HG03060 (cell line): ENCODE measurements at regions not wholly inside any gene's neighbourhood (a gene's known extent, or its start where the extent isn't known, plus 50 kb on each side); places are given as distances from the start of the nearest gene placed in this dataset.

Experiments used
- ATAC-seq: cut with Tn5 transposase; IDR thresholded peaks from one replicate; pipeline ENCODE4 v1.9.1; 2021; ENCODE audit warnings: low read depth, moderate number of reproducible peaks; ENCODE audit not compliant: unreplicated experiment

DNA sequence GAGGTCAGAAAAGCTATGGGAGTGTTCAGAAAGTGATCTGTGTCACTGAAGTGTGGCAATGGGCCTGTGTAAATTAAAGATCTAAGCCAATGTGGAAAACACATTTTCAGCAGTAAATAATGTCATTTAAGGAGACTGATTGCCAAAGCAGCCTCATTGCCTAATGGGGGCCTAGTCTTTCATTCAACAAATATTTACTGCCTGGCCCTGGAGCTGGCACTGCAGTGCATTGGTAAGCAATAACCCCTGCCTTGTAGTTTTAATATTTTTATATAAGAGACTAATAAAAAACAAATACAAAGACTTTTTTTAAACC, 326.6 kb downstream of the BTG1 start:
- no peak for ATAC-seq

DNA sequence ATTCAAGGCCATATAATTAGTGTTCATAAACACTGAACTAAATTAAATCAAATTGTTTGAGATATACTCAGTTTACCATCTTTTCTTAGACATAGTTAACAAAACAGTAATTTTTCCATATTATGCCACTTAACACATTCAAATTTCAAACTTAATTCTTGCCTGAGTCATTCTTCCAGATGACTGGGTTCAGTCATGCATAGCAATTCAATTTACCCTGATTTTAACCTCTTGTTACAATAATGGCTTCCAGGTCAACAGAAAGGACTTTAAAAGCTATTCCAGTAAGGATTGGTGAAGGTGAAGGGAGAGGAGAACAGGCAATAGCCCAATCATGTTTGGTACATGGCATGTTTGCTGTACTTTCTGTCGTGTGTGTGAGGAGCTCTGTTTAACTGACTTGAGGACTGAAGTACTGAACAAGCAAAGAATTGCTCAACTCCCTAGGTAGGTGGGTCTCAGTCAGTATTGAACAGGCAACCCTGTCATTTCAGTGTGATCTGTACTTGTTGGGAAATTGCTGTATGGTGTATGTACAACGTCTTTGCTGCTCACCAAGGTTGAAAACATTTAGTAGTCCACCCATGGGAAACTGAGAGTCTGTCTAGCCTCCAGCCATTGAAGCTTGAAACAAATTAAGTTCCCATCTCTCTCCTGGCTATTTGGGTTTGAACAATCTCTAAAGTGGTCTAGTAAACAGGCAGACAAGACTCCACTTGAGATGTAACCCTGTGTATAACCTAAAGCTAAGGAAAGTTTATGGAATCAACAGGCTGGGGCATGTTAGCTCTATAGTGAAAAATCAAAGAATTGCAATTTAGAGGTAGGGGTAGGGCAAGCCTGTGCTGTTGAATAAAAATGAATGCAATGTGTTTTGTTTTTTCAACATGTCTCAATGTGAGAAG, 327.2 kb downstream of the BTG1 start:
- ATAC-seq = no peak

DNA sequence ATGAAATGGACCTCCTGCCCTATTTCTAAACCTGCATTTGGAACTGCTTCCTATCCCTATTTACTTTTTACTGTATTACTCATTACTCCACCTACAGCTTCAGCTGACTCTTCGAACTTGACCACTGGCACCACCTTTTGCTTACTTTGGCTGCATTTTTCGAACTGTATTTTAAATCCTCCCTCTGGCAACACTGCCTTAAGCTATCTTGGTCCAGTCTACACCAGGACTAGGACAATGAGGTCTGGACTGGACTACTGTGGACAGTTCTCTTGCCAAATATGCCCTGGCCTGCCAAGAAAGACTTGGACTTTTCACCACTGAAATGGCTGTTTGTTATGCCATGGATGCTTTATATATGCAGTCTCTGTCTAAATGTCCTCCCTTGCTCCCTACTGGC, 328.1 kb downstream of the BTG1 start:
- ATAC-seq = no peak

DNA sequence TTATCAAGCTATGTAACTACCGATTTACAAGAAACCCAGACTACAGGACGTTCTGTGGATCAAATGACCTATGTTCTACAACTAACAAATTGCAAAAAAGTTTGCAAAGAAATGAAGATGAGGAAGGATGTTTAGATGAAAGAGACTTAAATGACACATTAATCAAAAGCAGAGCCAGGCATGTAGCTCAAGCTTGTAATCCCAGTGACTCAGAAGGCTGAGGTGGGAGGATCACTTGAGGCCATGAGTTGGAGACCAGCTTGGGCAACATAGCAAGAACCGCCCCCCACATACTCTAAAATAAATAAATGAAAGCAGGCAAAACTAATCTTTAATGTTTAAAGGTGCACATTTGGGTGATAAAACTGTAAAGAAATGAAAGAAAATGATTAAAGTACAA, 331.9 kb downstream of the BTG1 start:
- ATAC-seq = no peak

DNA sequence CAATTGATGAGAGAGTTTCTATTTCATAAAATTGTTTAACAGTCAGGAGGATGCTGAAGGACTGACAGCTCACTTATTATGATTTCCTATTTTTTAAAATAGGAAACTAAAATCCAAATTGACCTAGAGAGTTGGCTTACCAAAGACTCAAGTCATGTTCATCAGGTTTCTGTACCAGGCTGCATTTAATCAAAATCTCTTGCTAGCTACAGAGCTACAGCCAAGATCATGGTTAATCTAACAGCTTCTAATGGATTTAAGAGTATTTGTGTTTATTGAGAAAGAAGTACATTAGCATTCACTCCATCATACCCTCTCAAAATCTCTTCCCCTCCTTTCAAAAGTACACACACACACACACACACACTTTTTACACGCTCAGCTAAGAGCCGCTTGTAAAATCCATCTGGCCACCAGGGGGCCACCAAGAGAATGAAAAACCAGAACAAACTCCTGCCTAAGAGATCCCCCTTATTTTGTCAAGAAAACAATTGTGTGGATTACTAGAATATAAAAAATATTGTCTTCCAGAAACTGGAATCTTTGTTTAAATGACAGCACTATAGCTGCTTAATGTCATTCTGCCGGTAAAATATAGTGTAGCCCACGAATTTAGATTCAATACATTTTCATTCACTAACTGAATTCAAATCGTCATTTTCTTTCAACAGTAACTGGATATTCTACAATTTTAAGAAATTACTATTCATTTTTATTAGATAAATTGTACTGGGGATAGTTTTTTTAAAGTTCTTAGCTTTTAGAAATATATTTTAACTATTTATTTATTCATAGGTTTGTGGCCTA, 334.0 kb downstream of the BTG1 start:
- ATAC-seq = no peak

DNA sequence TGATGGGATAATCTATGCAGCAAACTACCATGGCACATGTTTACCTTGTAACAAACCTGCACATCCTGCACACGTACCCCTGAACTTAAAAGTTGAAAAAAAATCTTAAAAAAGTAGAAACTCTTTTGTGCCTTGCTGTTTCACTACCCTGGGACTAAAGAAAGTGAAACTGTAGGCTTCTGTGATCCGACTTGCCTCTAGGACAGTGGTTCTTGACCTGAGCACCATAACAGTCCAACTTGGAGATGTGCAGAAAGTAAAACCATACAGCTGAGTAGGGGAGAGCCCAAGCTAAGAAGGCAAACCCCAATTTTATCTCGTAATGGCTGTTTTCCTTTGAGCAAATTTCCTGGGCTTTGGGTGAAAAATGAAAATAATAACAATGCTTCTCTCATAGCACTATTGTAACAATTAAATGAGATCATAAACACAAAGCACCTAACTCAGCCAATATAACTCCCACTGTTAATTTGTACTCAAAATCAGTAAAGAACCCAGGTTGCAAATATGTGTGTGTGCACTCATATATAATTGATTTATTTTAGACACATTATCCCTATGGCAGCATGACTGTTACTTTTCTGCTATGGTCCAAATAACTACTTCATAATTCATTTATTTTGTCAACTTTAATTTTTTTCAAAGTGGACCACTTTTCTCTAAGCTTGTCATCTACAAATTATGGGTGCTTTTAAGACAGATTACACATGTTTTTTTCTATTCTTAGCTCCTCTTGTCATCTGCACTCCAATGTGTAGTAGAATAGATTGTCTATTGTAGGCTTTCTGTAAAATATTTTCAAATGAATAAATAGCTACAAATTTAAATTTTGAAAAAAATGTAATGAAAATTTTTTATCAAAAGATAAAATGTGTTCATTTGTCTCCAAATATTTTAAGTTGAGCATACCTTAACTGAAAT, 334.9 kb downstream of the BTG1 start:
- no peak for ATAC-seq

DNA sequence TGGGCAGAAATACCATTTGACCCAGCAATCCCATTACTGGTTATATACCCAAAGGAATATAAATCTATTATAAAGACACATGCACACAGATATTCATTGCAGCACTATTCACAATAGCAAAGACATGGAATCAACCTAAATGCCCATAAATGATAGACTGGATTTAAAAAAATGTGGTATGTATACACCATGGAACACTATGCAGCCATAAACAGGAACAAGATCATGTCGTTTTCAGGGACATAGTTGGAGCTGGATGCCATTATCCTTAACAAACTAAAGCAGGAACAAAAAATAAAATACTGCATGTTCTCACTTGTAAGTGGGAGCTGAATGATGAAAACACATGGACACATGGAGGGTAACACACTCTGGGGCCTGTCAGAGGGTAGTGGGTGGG, 335.6 kb downstream of the BTG1 start:
- no peak for ATAC-seq

DNA sequence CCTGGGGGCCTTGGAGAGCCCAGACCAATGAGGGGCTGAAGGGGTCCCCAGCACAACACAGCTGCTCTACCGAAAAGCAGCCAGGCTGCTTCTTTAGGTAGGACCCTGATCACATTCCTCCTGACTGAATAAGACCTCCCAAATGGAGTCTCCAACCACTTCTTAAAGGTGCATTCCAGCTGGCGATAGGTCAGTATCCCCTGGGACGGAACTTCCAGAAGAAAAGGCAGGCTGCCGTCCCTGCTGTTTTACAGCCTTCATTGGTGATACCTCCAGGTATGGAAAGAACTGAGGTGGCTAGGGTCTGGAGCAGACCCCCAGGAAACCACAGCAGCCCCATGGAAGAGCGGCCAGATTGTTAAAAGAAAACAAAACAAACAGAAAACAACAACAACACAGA, 340.6 kb downstream of the BTG1 start:
- ATAC-seq = no peak

DNA sequence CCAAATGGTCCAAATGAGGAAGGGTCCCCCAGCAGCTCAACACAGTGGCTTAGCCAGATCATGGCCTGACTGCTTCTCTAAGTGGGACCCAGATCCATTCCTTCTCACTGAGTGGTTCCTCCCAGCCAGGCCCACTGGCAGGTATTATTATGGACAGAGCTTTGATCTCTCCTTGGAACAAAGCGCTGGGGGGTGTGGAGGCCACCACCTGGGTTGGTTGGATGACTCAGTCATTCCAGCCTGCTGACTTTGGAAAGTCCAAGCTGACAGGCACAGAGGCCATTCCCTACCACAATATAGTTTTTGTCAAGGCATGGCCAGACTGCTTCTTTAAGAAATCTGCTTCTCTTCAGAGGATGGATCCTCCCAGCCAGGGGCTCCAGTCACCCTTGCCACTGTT, 341.1 kb downstream of the BTG1 start:
- no peak for ATAC-seq

DNA sequence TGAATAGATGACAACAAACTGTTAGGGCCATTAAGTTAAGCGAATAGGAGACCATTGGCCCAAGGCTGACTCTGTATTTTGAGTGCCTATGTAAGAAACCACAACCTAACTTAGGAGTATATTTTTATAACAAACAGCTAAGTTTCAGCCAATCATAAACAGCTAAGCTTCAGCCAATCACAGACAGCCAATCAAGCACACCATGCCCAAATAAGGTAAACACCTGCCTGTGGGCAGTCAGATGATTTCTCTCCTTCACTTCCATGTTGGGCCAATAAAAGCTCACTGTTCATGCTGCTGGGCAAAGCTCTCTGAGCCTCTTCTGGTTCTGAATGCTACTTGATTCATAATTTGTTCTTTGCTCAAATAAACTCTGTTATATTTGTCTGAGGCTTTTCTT, 344.6 kb downstream of the BTG1 start:
- no peak for ATAC-seq

DNA sequence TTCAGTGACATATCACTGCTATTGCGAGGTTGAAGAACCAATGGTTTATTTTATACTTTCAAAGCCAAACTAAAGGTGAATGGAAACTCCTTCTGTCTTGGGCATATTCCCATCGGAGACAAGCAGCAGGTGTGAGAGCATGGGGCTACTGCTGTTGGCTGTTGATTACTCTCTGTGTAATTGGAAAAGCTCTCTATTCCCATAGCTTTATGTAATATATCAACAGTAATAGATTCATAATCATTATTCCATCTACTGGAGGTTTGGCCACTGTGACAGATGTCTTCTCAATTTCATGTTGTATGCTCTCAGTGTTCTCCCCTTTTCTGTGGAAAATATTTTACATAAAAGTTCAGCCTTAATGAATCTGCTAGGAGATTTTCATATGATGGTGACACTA, 352.0 kb downstream of the BTG1 start:
- no peak for ATAC-seq

DNA sequence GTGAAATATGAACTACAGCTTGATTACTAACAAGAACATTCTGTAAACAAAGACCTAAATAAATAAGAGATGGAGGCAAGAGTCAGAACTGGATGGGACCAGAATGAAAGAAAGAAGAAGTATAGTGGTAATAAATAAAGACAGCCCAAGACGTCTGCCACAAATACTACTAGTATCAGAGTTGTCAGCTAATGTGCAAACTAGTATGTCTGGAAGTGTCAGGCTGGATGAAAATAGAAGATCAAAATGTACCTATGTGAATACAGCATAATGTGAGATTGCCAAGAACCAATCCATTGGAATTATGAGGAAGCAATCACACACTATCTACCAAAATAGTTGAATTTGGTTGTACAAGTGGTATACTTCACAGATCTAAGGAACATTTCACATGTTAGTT, 353.0 kb downstream of the BTG1 start:
- no peak for ATAC-seq

DNA sequence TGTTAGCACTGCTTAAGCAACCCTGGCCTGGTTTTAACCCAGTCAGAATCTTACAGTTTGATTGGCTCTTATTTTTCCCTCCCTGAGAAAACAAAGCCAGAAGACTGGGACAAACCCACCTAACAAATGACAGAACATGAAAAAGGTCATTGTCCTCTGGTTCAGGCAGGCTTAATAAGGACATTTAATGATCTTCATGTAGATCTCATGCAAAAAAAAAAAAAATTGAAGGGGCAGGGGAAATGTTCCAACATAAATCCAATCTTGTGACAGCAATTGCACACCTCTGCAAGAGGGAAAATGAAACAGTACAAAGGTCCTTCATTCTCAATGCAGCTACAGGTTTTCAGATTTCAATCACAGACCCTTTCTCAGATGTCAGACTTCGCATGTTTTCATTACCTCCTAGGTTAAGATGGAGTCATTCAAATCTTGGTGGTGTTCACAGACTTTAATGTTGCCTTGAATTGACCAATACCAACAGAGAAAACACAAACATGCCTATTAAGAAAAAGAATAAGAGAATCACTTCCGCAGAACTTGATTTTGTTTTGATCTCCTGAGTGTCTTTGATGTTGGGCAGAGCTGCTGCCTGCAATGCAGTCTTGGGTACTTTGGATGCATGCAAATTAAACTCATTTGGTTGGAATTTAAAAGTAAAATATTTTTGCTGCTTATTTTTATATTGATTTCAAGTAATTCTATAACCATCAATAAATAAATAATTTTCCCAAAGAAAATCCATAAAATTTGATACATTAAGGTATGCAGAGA, 359.0 kb downstream of the BTG1 start:
- no peak for ATAC-seq

DNA sequence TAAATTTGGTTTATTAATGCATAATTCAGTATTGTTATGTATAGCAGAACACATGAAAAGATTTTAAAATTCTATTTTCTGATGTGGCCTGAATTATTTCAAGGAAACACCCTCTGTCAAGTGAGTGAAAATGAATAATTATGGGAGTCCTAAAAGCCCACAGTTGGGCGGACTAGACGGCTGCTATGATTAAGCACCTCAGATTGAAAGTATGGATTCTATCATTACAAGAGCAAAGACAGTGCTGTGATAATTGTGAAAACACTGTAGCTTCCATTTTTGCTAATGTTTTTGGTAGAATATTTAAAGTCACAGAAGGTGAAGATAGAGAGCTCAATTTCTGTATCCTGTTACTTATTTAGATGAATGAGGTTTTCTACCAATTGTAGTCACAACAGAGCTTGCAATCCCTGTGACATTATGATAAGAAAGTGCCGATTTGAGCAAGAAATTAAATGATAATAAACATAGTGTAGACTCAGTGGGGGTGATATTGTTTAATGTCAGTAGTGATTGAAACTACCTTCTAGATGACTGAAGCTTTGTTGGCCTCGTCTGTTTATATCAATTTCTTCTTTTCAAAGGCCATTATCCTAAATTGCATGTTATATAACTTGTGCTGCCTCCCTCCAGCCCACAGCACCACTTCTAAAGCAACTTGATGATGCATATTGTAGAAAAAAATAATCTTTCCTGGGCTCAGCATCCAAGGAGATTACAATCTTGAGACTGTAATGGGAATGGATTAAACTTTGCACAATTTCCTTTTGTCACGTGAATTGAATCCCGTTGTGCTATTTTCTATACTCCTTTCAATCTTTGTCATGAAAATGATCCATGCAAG, 359.8 kb downstream of the BTG1 start:
- no peak for ATAC-seq

DNA sequence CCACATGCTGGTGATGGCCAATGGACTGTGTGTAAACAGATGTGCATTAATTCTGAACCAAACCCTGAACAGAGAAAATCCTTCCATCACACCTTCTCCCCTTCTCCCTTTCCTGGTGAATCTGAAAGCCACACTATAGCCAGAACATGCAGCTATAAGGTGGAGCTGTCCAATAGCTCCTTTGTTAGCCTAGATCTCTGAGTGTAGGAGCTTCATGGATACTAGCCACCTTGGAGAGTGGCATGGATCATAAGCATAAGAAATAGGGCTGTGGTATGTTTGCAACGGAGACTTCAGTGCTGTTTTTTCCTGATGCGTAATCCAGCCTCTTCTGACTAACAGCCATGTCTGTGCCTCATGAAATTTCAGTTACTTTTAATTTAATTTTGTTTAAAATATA, 364.5 kb downstream of the BTG1 start:
- no peak for ATAC-seq

DNA sequence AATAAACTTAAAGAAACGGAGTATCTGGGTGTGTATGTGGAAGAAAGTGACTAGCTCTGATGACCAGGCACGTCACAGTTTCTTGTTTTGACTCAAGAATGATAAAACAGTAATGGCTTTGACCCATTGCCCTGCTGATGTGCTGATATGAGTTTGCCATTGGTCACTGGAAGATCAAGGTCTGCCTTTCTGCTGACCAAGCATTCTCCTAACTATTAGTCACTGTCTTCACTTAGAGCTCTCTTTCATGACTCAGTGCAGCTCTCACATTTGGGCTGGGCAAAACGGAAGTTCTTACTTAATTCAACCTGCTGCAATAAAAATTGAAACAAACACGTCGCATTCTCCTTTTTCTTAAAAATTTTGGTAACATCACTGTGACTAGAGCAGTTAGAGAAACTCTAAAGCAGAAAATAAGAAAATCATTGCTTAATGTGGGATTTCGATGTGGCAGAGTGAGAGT, 366.7 kb downstream of the BTG1 start:
- peak; percentile 99 for ATAC-seq

DNA sequence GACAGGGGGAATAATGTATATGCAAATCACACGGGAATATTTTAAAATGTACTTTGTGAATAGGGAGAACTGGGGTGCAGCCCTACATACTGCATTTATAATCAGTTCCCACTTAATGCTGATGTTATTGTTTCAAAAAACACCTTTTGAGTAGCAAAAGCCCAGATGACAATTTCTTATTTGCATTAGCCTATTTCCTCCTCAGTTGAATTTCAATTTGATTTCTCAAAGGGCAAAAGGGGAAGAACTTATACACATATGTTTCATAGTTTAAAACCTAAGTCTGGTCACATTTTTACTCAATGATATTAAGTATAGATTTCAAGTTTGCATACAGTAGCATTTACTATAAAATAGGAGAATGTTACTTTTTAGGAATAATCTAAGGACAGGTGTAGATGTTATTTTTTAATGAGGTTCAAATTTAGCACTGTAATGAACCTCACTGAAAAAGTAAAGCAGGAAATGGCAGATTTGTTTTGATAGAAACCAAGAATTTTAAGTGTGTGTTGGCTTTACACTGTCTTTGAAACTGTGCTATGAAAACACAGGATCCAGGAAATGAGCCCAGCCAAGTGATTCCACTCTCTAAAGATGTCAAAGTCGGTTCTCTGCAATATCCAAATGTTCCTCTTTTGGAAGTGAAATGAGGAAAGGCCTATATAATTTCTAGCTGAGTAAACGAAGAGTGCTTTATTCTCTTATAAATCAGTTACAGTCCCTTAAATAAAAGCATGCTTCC, 367.4 kb downstream of the BTG1 start:
- peak; percentile 11 for ATAC-seq

DNA sequence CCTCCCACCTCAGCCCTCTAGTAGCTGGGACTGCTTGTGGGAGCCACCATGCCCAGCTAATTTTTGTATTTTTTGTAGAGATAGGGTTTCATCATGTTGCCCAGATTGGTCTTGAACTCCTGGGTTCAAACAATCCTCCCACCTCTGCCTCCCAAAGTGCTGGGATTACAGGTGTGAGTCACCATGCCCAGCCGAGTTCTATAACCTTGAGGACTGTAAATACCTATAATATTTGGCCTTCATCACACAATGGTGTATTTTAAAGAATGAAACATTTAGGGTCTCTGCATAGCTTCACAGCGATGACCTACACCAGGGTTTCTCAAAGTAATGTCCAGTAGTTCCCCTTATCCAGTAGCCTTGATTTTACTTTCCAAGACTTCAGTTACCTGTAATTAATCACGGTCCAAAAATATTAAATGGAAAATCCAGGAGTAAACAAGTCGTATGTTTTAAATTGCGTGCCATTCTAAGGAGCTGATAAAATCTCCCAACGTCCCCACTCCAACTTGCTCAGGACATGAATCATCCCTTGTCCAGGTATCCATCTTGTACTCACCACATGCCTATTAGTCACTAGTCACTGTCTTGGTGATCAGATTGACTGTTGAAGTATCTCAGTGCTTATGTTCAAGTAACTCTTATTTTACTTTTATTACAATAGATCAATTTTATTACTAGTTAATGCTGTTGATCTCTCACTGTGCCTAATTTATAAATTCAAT, 368.2 kb downstream of the BTG1 start:
- no peak for ATAC-seq
